Stimulated activated CD4-positive, alpha-beta T cell treated with anti-CD3 and anti-CD28 coated beads, TNF-alpha, amount 100 ng/mL, for 48 hours (primary cell): ENCODE measurements at regions not wholly inside any gene's neighbourhood (a gene's known extent, or its start where the extent isn't known, plus 50 kb on each side); places are given as distances from the start of the nearest gene placed in this dataset.
A peak's percentile ranks its signal among the peaks of the same experiment; 100 is the strongest.
"Not testable (repeated sequence)": the region's sequence is repeated elsewhere in the genome, so short reads cannot be mapped to it uniquely, and the experiment has no call there.

Experiments used
- DNase-seq, 3 donors: peaks; one replicate each; pipeline ENCODE4 v3.0.0-alpha.2; 2020; ENCODE audit warnings: low read depth in 3 of 3

- DNase-seq = not testable (repeated sequence)
These were observed 54.2 kb downstream of the DBET start for GRCh38 chr4:190118519-190118918.

DNA sequence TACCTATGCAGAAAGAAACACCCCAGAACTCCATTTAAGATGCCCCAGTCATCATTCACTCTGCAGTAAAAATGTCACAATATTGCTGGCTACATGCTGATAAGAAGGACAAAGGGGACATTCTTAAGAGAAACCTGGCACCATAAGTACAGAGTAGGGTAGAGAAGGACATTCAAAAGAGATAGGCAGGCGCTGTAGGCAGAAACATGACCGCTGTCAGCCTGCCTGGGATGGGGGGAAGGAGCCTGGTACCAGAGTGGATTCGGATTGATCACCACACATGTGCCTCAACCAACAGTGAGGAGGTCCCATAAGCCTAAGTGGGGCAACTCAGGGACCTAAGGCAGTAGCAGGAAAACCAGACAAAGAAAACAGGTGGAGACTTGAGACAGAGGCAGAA lies 54.1 kb upstream of the DUX4 start:
- not testable (repeated sequence) for DNase-seq

- peak in 1 of 3 donors; percentile 24 for DNase-seq
These were observed 53.5 kb upstream of the DUX4 start for GRCh38 chr4:190120111-190120514.

- DNase-seq = peak in 1 of 3 donors; percentile 9
These were observed 53.0 kb upstream of the DUX4 start for GRCh38 chr4:190120537-190121001.

- DNase-seq = not testable (repeated sequence)
These were observed 52.4 kb upstream of the DUX4 start for GRCh38 chr4:190121076-190121671.

GRCh38 chr4:190121759-190122158 lies 51.8 kb upstream of the DUX4 start:
- no peak for DNase-seq

DNA sequence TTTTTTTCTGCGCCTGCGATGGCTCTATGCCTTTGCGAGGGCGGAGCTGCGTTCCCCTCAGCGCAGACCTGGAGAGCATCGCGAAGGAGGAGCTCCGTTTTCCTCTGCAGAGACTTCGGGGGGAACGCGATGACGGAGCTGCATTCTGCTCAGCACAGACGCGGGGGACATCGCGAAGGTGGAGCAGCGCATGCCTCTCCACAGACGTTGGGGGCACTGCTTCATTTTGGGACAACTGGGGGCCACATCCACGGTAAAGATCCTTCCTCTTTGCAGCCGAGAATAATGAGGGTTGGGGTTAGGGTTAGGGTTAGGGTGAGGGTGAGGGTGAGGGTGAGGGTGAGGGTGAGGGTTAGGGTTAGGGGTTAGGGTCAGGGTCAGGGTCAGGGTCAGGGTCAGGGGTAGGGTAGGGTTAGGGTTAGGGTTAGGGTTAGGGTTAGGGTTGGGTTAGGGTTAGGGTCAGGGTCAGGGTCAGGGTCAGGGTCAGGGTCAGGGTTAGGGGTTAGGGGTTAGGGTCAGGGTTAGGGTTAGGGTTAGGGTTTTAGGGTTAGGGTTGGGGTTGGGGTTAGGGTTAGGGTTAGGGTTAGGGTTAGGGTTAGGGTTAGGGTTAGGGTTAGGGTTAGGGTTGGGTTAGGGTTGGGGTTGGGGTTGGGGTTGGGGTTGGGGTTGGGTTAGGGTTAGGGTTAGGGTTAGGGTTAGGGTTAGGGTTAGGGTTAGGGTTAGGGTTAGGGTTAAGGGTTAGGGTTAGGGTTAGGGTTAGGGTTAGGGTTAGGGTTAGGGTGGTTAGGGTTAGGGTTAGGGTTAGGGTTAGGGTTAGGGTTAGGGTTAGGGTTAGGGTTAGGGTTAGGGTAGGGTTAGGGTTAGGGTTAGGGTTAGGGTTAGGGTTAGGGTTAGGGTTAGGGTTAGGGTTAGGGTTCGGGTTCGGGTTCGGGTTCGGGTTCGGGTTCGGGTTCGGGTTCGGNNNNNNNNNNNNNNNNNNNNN lies 51.1 kb upstream of the DUX4 start:
- not testable (repeated sequence) for DNase-seq
